ENCODE measurements at regions not wholly inside any gene's neighbourhood (a gene's known extent, or its start where the extent isn't known, plus 50 kb on each side); places are given as distances from the start of the nearest gene placed in this dataset.

DNA sequence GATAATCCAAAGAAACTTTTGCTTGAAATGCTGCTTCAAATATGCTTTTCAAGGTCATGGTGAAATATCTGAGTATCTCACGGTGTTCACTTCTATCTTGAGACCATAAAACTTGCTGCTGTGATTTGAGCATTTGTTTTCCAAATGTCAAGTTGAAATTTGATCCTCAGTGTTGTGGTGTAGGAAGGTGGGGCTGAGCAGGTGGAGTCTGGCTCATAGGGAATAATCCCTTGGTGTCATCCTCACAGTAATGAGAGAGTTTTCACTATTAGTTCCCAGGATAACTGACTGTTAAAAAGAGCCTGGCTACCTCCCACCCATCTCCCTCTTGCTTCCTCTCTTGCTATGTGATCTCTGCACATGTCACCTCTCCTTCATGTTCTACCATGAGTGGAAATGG is 858.0 kb upstream of the SLITRK5 start:
- TF ChIP-seq, protein P1, sequence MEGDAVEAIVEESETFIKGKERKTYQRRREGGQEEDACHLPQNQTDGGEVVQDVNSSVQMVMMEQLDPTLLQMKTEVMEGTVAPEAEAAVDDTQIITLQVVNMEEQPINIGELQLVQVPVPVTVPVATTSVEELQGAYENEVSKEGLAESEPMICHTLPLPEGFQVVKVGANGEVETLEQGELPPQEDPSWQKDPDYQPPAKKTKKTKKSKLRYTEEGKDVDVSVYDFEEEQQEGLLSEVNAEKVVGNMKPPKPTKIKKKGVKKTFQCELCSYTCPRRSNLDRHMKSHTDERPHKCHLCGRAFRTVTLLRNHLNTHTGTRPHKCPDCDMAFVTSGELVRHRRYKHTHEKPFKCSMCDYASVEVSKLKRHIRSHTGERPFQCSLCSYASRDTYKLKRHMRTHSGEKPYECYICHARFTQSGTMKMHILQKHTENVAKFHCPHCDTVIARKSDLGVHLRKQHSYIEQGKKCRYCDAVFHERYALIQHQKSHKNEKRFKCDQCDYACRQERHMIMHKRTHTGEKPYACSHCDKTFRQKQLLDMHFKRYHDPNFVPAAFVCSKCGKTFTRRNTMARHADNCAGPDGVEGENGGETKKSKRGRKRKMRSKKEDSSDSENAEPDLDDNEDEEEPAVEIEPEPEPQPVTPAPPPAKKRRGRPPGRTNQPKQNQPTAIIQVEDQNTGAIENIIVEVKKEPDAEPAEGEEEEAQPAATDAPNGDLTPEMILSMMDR (CRISPR knock-in tag; IDR thresholded peaks at IDR 0.05): no peak
- no peak for TF ChIP-seq NFIC (IDR thresholded peaks at IDR 0.05; ENCODE audit: low read length)
- TF ChIP-seq ERF (CRISPR knock-in tag; IDR thresholded peaks at IDR 0.05): no peak
- TF ChIP-seq SP1 (IDR thresholded peaks at IDR 0.05): no peak
- no peak for TF ChIP-seq SP1 (CRISPR knock-in tag; IDR thresholded peaks at IDR 0.05)
- no peak for TF ChIP-seq POLR2A (IDR thresholded peaks at IDR 0.05; ENCODE audit: insufficient read depth in 1 of 2, low read depth in 2 of 2, low read length in 2 of 2)
- TF ChIP-seq, protein P2, sequence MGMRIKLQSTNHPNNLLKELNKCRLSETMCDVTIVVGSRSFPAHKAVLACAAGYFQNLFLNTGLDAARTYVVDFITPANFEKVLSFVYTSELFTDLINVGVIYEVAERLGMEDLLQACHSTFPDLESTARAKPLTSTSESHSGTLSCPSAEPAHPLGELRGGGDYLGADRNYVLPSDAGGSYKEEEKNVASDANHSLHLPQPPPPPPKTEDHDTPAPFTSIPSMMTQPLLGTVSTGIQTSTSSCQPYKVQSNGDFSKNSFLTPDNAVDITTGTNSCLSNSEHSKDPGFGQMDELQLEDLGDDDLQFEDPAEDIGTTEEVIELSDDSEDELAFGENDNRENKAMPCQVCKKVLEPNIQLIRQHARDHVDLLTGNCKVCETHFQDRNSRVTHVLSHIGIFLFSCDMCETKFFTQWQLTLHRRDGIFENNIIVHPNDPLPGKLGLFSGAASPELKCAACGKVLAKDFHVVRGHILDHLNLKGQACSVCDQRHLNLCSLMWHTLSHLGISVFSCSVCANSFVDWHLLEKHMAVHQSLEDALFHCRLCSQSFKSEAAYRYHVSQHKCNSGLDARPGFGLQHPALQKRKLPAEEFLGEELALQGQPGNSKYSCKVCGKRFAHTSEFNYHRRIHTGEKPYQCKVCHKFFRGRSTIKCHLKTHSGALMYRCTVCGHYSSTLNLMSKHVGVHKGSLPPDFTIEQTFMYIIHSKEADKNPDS (CRISPR knock-in tag; IDR thresholded peaks at IDR 0.05): no peak
- TF ChIP-seq HNRNPL (IDR thresholded peaks at IDR 0.05; ENCODE audit: low read depth, low read length): no peak
- TF ChIP-seq EED (CRISPR knock-in tag; IDR thresholded peaks at IDR 0.05): no peak
- TF ChIP-seq, protein P3, sequence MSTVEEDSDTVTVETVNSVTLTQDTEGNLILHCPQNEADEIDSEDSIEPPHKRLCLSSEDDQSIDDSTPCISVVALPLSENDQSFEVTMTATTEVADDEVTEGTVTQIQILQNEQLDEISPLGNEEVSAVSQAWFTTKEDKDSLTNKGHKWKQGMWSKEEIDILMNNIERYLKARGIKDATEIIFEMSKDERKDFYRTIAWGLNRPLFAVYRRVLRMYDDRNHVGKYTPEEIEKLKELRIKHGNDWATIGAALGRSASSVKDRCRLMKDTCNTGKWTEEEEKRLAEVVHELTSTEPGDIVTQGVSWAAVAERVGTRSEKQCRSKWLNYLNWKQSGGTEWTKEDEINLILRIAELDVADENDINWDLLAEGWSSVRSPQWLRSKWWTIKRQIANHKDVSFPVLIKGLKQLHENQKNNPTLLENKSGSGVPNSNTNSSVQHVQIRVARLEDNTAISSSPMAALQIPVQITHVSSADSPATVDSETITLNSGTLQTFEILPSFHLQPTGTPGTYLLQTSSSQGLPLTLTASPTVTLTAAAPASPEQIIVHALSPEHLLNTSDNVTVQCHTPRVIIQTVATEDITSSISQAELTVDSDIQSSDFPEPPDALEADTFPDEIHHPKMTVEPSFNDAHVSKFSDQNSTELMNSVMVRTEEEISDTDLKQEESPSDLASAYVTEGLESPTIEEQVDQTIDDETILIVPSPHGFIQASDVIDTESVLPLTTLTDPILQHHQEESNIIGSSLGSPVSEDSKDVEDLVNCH (CRISPR knock-in tag; IDR thresholded peaks at IDR 0.05): no peak
- TF ChIP-seq ZZZ3 (CRISPR knock-in tag; IDR thresholded peaks at IDR 0.05; ENCODE audit: borderline replicate concordance): no peak
- TF ChIP-seq, protein P4, sequence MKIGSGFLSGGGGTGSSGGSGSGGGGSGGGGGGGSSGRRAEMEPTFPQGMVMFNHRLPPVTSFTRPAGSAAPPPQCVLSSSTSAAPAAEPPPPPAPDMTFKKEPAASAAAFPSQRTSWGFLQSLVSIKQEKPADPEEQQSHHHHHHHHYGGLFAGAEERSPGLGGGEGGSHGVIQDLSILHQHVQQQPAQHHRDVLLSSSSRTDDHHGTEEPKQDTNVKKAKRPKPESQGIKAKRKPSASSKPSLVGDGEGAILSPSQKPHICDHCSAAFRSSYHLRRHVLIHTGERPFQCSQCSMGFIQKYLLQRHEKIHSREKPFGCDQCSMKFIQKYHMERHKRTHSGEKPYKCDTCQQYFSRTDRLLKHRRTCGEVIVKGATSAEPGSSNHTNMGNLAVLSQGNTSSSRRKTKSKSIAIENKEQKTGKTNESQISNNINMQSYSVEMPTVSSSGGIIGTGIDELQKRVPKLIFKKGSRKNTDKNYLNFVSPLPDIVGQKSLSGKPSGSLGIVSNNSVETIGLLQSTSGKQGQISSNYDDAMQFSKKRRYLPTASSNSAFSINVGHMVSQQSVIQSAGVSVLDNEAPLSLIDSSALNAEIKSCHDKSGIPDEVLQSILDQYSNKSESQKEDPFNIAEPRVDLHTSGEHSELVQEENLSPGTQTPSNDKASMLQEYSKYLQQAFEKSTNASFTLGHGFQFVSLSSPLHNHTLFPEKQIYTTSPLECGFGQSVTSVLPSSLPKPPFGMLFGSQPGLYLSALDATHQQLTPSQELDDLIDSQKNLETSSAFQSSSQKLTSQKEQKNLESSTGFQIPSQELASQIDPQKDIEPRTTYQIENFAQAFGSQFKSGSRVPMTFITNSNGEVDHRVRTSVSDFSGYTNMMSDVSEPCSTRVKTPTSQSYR (CRISPR knock-in tag; IDR thresholded peaks at IDR 0.05; ENCODE audit: borderline replicate concordance): no peak

All from HepG2 (cell line).